Limb (tissue), 2 donors: ENCODE measurements at regions not wholly inside any gene's neighbourhood (a gene's known extent, or its start where the extent isn't known, plus 50 kb on each side); places are given as distances from the start of the nearest gene placed in this dataset.

Experiments
- DNase-seq, 2 donors: peaks; one replicate each; pipeline ENCODE4 v3.0.0-alpha.2; 2016; ENCODE audit errors: extremely low spot score in 2 of 2

GRCh38 chr1:219318826-219319225, 145.1 kb downstream of the LYPLAL1 start:
- DNase-seq = no peak

DNA sequence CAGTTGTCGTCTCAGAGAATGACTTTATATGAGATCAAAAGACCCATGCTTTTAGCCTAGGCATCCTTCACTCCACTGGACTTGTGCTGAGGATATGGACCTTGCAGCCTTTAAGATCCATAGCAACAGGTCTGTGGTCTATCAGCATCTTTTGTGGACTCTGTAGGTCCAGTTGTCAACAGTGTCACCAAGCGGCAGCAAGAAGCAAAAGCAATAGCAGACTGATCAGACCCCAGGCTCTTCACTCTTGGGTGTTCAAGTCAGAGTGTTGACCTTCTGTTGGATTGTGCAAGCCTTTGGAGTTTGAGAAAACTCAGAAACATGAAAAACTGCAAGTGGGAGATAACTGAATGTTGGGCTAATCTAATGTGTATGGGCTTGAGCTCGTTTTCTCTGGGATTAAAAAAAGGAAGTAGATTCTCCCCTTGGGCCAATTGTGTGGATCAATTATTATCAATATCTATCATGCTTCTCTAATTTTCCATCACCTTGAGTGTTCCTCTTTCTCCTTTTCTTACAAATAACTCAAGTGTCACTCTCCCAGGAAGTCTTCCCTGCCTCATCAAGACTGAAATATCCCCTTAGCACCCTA, 144.2 kb downstream of the LYPLAL1 start:
- no peak for DNase-seq

DNA sequence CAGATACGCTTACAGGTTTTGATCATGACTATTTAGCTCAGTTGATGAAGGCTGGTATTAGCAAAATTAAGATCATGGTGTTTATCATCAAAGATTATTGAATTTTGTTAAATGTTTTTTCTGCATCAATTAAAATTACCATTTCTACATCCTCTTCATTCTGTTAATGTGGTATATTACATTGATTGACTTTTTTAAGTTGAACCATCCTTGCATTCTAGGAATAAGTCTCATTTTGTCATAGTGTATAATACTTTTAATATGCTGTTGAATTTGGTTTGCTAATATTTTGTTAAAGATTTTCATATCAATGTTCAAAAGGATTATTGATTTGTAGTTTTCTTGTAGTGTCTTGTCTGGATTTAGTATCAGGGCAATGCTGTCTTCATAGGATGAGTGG, 142.4 kb downstream of the LYPLAL1 start:
- DNase-seq = no peak

GRCh38 chr1:219313961-219314360, 140.3 kb downstream of the LYPLAL1 start:
- DNase-seq = no peak

- no peak for DNase-seq
Measured at GRCh38 chr1:219312967-219313366, 139.3 kb downstream of the LYPLAL1 start.

GRCh38 chr1:219310181-219310728, 136.6 kb downstream of the LYPLAL1 start:
- no peak for DNase-seq

- no peak for DNase-seq
Measured at GRCh38 chr1:219308367-219308766, 134.7 kb downstream of the LYPLAL1 start.

GRCh38 chr1:219304227-219305226, 130.8 kb downstream of the LYPLAL1 start:
- DNase-seq = no peak

DNA sequence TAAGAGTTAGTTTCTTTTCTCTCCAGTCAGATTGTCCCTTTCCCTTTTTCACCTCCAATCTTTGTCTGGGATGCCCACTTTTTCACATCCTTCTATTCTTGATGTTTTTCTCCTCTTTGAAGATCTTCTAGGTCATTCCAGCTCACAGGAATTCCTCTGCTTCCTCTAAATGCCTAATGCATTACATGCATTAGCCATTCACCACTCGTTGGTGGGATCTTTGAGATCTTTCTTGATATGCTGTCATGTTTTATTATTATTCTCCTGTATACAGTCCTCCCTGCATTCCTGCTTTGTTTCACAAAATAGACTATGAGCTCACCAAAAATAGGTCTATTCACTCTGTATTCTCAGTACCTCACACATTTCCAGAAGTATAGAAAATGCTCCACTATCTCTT, 129.0 kb downstream of the LYPLAL1 start:
- DNase-seq = no peak

- DNase-seq = no peak
Measured at GRCh38 chr1:219299420-219299819, 125.7 kb downstream of the LYPLAL1 start.

DNA sequence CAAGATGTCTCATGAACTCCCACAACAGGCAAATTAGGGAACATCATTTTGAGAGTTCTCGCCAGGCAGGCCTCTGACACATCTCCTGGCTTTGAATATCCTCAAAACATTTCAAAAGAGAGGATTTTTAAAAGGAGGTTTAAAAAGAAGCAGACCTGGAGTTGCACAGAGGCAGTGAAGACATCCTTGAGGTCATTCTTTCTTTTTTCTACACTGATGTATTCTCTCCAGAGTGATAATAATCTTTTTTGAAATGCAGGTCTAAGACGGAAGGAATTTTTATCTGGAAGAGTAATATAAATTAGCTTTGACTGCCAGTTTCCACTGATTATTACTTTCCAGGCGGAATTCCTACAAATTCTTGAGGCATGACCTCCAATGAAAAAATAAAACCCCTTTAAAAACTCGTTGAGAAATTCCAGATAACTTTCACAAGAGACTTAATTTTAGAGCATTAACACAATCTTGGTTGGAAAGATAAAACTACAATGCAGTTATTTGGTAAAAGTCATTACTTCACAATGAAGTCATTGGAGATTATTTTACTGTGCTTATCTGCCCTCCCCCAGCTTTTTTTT, 125.0 kb downstream of the LYPLAL1 start:
- DNase-seq = peak in 1 of 2 donors; percentile 64

GRCh38 chr1:219296430-219297355, 123.0 kb downstream of the LYPLAL1 start:
- DNase-seq = no peak

GRCh38 chr1:219294251-219294650, 120.6 kb downstream of the LYPLAL1 start:
- no peak for DNase-seq

DNA sequence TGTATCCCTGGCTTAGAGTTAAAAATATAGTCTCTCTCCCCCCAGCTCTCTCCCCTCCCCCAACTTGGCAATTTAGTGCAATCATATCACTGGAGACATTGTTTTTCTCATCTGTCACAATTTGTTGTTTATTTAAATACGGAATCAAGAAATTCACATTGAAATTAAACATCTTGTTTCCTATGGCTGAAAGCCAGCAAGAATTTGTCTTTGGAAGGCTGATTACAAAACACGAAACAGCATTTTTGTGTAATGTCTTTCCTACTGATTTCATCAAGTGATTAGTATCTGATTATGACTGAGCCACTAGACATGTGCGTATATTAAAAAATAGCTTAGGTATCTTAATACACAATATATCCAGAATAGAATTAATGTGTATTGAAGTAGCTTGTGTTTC, 119.7 kb downstream of the LYPLAL1 start:
- DNase-seq = no peak

DNA sequence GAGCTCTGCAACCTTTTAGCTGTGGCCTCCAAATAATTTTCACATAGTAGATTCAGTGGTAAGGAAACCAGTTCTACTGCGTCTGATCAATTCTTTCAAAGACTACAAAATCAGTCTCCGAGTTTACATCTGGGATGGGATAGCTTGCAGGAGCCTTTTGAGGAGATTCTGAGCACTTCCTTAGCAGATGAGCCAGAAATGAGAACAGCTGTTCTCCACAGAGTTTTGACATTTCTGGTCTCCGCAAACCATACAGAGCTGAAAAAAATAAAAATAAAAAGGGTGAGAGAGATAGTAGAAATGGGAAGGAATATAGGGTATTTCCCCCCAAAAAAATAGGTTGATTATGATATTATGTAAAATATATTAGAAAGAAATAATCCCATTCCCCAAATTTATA, 119.3 kb downstream of the LYPLAL1 start:
- no peak for DNase-seq

GRCh38 chr1:219292341-219292740, 118.7 kb downstream of the LYPLAL1 start:
- DNase-seq = no peak

- no peak for DNase-seq
Measured at GRCh38 chr1:219289171-219289570, 115.5 kb downstream of the LYPLAL1 start.

- DNase-seq = no peak
Measured at GRCh38 chr1:219283541-219283940, 109.9 kb downstream of the LYPLAL1 start.

GRCh38 chr1:219281831-219282230, 108.2 kb downstream of the LYPLAL1 start:
- no peak for DNase-seq

DNA sequence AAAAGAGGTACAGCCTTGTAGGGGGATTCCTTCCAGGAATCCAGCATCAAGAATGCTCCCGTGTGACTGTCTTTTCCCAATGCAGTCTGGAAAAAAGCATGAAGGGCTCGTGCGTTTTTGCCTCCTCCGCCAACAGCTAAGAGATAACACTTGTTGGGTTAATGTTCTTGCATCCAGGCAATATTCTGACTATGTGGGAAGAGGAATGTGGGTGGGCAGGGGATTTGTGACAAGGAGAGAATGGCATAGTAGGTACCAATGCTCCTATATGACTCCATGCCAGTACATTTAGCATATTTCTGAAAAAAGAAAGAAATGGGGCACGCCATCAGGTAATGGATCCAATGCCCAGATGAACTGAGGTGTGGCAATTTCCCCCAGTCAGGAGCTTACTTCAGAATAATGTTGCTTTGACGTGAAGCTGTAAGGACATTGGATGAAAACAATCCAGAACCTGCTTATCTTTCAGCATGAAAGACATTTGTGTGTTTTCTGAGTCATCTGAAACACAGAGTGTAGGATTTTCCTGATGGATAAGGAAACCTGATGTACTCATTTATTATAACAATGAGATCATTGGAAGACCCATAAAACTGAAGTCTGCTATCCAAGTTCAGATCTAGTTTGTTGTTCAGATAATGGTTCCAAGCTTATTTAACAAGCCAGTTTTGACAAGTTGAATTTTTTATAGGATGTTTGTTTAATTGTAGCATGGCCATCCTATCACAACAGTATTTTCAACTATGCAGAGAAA, 105.5 kb downstream of the LYPLAL1 start:
- no peak for DNase-seq
